SK-N-SH (cell line): ENCODE measurements at regions not wholly inside any gene's neighbourhood (a gene's known extent, or its start where the extent isn't known, plus 50 kb on each side); places are given as distances from the start of the nearest gene placed in this dataset.
"Not testable (repeated sequence)": the region's sequence is repeated elsewhere in the genome, so short reads cannot be mapped to it uniquely, and the experiment has no call there.

Experiments
- CTCF ChIA-PET: fragments of 300-600, 350-600 bp; formaldehyde crosslinking; extraction: SDS; loops from one replicate; lab custom pipeline; 2021; lab: Yijun Ruan, JAX
- POLR2A ChIA-PET: fragments of 350-600 bp; sonication (Branson Sonifier 250); formaldehyde crosslinking; extraction: SDS; loops from one replicate; lab custom pipeline; 2020; ENCODE audit warnings: antibody characterized with exemption, inconsistent platforms; lab: Yijun Ruan, JAX
- DNase-seq: peaks from one replicate; pipeline ENCODE4 v3.0.0; 2012
- H2AFZ ChIP-seq: fragments of 200-600 bp; sonication (generic); 2 replicates; pipeline ENCODE4 v1.8.1; 2016; ENCODE audit warnings: antibody characterized with exemption, mild to moderate bottlenecking, low read depth
- H3F3A ChIP-seq: fragments of 200-600 bp; sonication (generic); replicated peaks from 2 replicates; pipeline ENCODE3; 2016; ENCODE audit warnings: antibody characterized with exemption, mild to moderate bottlenecking; ENCODE audit not compliant: insufficient read depth
- H3K27ac ChIP-seq, 2 experiments: fragments of 200-500 bp in 1 of 2; fragments of 200-600 bp in 1 of 2; sonication (Bioruptor generic) in 1 of 2; sonication (generic), shearing (Covaris generic) in 1 of 2; 2 replicates each; pipeline versions ENCODE4 v1.5.1 to v1.6.1; 2014 to 2016; ENCODE audit warnings: low read depth in 2 of 2, inconsistent platforms in 1 of 2, low read length in 1 of 2, mild to moderate bottlenecking in 1 of 2, mixed read lengths in 1 of 2
- H3K27me3 ChIP-seq: fragments of 200-600 bp; sonication (generic), shearing (Covaris generic); 2 replicates; pipeline ENCODE4 v1.6.1; 2016; ENCODE audit warnings: mixed run types; ENCODE audit not compliant: insufficient read depth
- H3K36me3 ChIP-seq, 2 experiments: fragments of 200-500 bp in 1 of 2; fragments of 200-600 bp in 1 of 2; sonication (Bioruptor generic) in 1 of 2; sonication (generic) in 1 of 2; replicated peaks in 1 of 2; 2 replicates each; pipeline versions ENCODE3 to v1.5.1; 2014 to 2016; ENCODE audit warnings: low read length in 1 of 2, mild to moderate bottlenecking in 1 of 2; ENCODE audit not compliant: insufficient read depth in 2 of 2, control insufficient read depth in 1 of 2
- H3K4me1 ChIP-seq, 2 experiments: fragments of 200-500 bp in 1 of 2; fragments of 200-600 bp in 1 of 2; sonication (Bioruptor generic) in 1 of 2; sonication (generic), shearing (Covaris generic) in 1 of 2; 2 replicates each; pipeline versions ENCODE4 v1.5.1 to v1.6.1; 2014 to 2016; ENCODE audit warnings: low read depth in 1 of 2, low read length in 1 of 2, mixed run types in 1 of 2; ENCODE audit not compliant: insufficient read depth in 2 of 2, control insufficient read depth in 1 of 2
- H3K4me2 ChIP-seq: fragments of 200-600 bp; sonication (generic), shearing (Covaris generic); 2 replicates; pipeline ENCODE4 v1.6.1; 2017; ENCODE audit warnings: mixed run types
- H3K4me3 ChIP-seq, 2 experiments: fragments of 200-500 bp in 1 of 2; fragments of 200-600 bp in 1 of 2; sonication (Bioruptor generic) in 1 of 2; sonication (generic), shearing (Covaris generic) in 1 of 2; 2 replicates each; pipeline versions ENCODE4 v1.5.1 to v1.8.1; 2014 to 2016; ENCODE audit warnings: low read depth in 2 of 2, inconsistent platforms in 1 of 2, low read length in 1 of 2, mild to moderate bottlenecking in 1 of 2, mixed read lengths in 1 of 2, moderate library complexity in 1 of 2
- H3K79me2 ChIP-seq: fragments of 200-600 bp; sonication (generic); 2 replicates; pipeline ENCODE4 v1.8.1; 2017; ENCODE audit warnings: mild to moderate bottlenecking; ENCODE audit not compliant: insufficient read depth
- H3K9ac ChIP-seq: fragments of 200-600 bp; sonication (generic); 2 replicates; pipeline ENCODE4 v1.6.1; 2017; ENCODE audit warnings: mixed run types
- H3K9me2 ChIP-seq: fragments of 200-600 bp; sonication (generic); 2 replicates; pipeline ENCODE4 v1.6.1; 2017; ENCODE audit warnings: mixed run types
- H3K9me3 ChIP-seq: fragments of 200-600 bp; sonication (generic); 2 replicates; pipeline ENCODE4 v1.6.1; 2017; ENCODE audit warnings: mixed run types, mild to moderate bottlenecking, moderate library complexity
- H4K20me1 ChIP-seq: fragments of 200-600 bp; sonication (generic); 2 replicates; pipeline ENCODE4 v1.6.1; 2017; ENCODE audit warnings: mild to moderate bottlenecking, mixed run types; ENCODE audit not compliant: insufficient read depth
- CHD2 ChIP-seq: fragments of 150-350 bp; IDR thresholded peaks from 2 replicates; pipeline ENCODE4 v1.6.1; 2018; ENCODE audit warnings: low read length; ENCODE audit not compliant: partially characterized antibody
- CTCF ChIP-seq: fragments of 200-600 bp; sonication (generic); IDR thresholded peaks from 2 replicates; pipeline ENCODE4 v1.6.1; 2017; ENCODE audit warnings: antibody characterized with exemption, mild to moderate bottlenecking, moderate library complexity
- FOXJ3 ChIP-seq: sonication (generic); formaldehyde crosslinking; IDR thresholded peaks from 2 replicates; pipeline ENCODE4 v1.5.1; 2020; ENCODE audit warnings: mild to moderate bottlenecking, missing genetic modification reagents
- JUND ChIP-seq: IDR thresholded peaks from 2 replicates; pipeline ENCODE4 v1.4.0; 2012
- MAX ChIP-seq: IDR thresholded peaks from 2 replicates; pipeline ENCODE4 v1.4.0; 2012; ENCODE audit warnings: low read depth
- POLR2AphosphoS5 ChIP-seq: IDR thresholded peaks from 2 replicates; pipeline ENCODE4 v1.6.1; 2012; ENCODE audit warnings: low read depth, low read length
- RAD21 ChIP-seq: IDR thresholded peaks from 2 replicates; pipeline ENCODE4 v1.6.1; 2012; ENCODE audit warnings: mild to moderate bottlenecking, low read length
- RFX5 ChIP-seq: IDR thresholded peaks from 2 replicates; pipeline ENCODE4 v1.6.1; 2012; ENCODE audit warnings: mild to moderate bottlenecking, improper control_type of control experiment, low read length
- SIN3A ChIP-seq: IDR thresholded peaks from 2 replicates; pipeline ENCODE4 v1.6.1; 2012; ENCODE audit warnings: low read depth, mild to moderate bottlenecking, low read length, moderate library complexity, borderline replicate concordance
- USF2 ChIP-seq: fragments of 150-350 bp; IDR thresholded peaks from 2 replicates; pipeline ENCODE4 v1.6.1; 2017; ENCODE audit warnings: antibody characterized with exemption, low read length, low read depth, borderline replicate concordance
- YY1 ChIP-seq: IDR thresholded peaks from 2 replicates; pipeline ENCODE4 v1.4.0; 2012; ENCODE audit warnings: low read depth, mild to moderate bottlenecking
- WGBS: methylation state at CpG from one replicate; pipeline ENCODE4 v1.1.6; 2017; ENCODE audit warnings: low lambda C conversion rate; 5-methylcytosine and 5-hydroxymethylcytosine counted together

- H4K20me1 ChIP-seq, result no peaks in the 10 kb centered on the region
- no peak overlapping the region for H3K4me2 ChIP-seq
- POLR2A ChIA-PET, result no interaction called here
- H3F3A ChIP-seq, result no peaks in the 10 kb centered on the region
- no peak overlapping the region for H2AFZ ChIP-seq
- no peaks in the 10 kb centered on the region for H3K9me2 ChIP-seq
- no peaks in the 10 kb centered on the region for H3K36me3 ChIP-seq
- DNase-seq, result no peak
- H3K9me3 ChIP-seq, result no peaks in the 10 kb centered on the region
- no peak overlapping the region for H3K27ac ChIP-seq
- H3K27me3 ChIP-seq, result no peaks in the 10 kb centered on the region
- TF ChIP-seq JUND (no peak), RFX5 (no peak), POLR2AphosphoS5 (no peak), FOXJ3 (CRISPR knock-in tag) (no peak), MAX (no peak), USF2 (no peak), YY1 (no peak), CHD2 (no peak), RAD21 (no peak), CTCF (no peak), SIN3A (no peak)
- TF ChIP-seq, all 33 proteins: peak for 0
- H3K9ac ChIP-seq, result no peak overlapping the region
- CTCF ChIA-PET, result no interaction called here
- H3K79me2 ChIP-seq, result no peaks in the 10 kb centered on the region
- WGBS, result 45% methylated on average over 19 of the region's 19 CpGs
- H3K4me1 ChIP-seq, result no peaks in the 10 kb centered on the region
- no peak overlapping the region for H3K4me3 ChIP-seq
Measured at GRCh38 chr12:74171478-74171909, 366.1 kb upstream of the ATXN7L3B start.

GRCh38 chr12:74174961-74175360, 362.7 kb upstream of the ATXN7L3B start:
- H3F3A ChIP-seq, H3K9me3 ChIP-seq, H3K9ac ChIP-seq, H3K4me2 ChIP-seq, CTCF ChIA-PET, H3K79me2 ChIP-seq, H2AFZ ChIP-seq, DNase-seq, H3K4me3 ChIP-seq, H3K27ac ChIP-seq, H3K27me3 ChIP-seq, H4K20me1 ChIP-seq, H3K4me1 ChIP-seq, H3K9me2 ChIP-seq, POLR2A ChIA-PET, H3K36me3 ChIP-seq: not testable (repeated sequence)
- 13% methylated on average over 4 of the region's 4 CpGs for WGBS
